HEK293 (cell line): ENCODE measurements at regions not wholly inside any gene's neighbourhood (a gene's known extent, or its start where the extent isn't known, plus 50 kb on each side); places are given as distances from the start of the nearest gene placed in this dataset.

Source experiments
- CTCF ChIA-PET: fragments of 350-600 bp; formaldehyde crosslinking; extraction: SDS; loops from one replicate; lab custom pipeline; 2021; ENCODE audit warnings: antibody characterized with exemption; lab: Yijun Ruan, JAX
- POLR2A ChIA-PET: fragments of 300-600 bp; formaldehyde crosslinking; extraction: SDS; loops from one replicate; lab custom pipeline; 2020; ENCODE audit warnings: antibody characterized with exemption, inconsistent platforms; lab: Yijun Ruan, JAX
- H3K27ac ChIP-seq: fragments of 200-500 bp; sonication (Bioruptor generic); 2 replicates; pipeline ENCODE4 v1.5.1; 2014; ENCODE audit warnings: low read depth, low read length, control low read depth, inconsistent platforms; ENCODE audit errors: extremely low read depth
- H3K36me3 ChIP-seq, 2 experiments: fragments of 200-500 bp in 1 of 2; sonication (Bioruptor generic) in 1 of 2; 1 replicate in 1 of 2; 2 replicates in 1 of 2; pipeline ENCODE4 v1.5.1; 2014 to 2017; ENCODE audit warnings: inconsistent platforms in 2 of 2, low read length in 2 of 2; ENCODE audit not compliant: control insufficient read depth in 2 of 2, insufficient read depth in 1 of 2
- H3K4me1 ChIP-seq: fragments of 200-500 bp; sonication (Bioruptor generic); 2 replicates; pipeline ENCODE4 v1.5.1; 2014; ENCODE audit warnings: mild to moderate bottlenecking, low read length, inconsistent platforms; ENCODE audit not compliant: control insufficient read depth, insufficient read depth
- H3K4me3 ChIP-seq: 2 replicates; pipeline ENCODE4 v1.5.1; 2011; ENCODE audit warnings: low read depth, mild to moderate bottlenecking, control low read depth, low read length, moderate library complexity
- H3K9me3 ChIP-seq: fragments of 200-500 bp; sonication (Bioruptor generic); 2 replicates; pipeline ENCODE4 v1.5.1; 2014; ENCODE audit warnings: low read depth, low read length, inconsistent platforms; ENCODE audit not compliant: control insufficient read depth, insufficient read depth
- CTCF ChIP-seq: fragments of 450-650 bp; formaldehyde crosslinking; IDR thresholded peaks from 2 replicates; pipeline ENCODE4 v1.5.1; 2016; ENCODE audit warnings: missing biosample characterization, missing genetic modification characterization
- MEIS1 ChIP-seq: sonication (generic); formaldehyde crosslinking; IDR thresholded peaks from 2 replicates; pipeline ENCODE4 v1.8.1; 2022; ENCODE audit warnings: missing genetic modification reagents, mild to moderate bottlenecking, borderline replicate concordance
- ZBTB26 ChIP-seq: fragments of 450-650 bp; formaldehyde crosslinking; optimal IDR thresholded peaks from 2 replicates; pipeline ENCODE3; 2016; ENCODE audit warnings: missing biosample characterization, mild to moderate bottlenecking, missing genetic modification characterization
- ZNF155 ChIP-seq: fragments of 450-650 bp; formaldehyde crosslinking; IDR thresholded peaks from 2 replicates; pipeline ENCODE4 v1.5.1; 2016; ENCODE audit warnings: missing biosample characterization, missing genetic modification characterization
- ZNF157 ChIP-seq: fragments of 450-650 bp; formaldehyde crosslinking; IDR thresholded peaks from 2 replicates; pipeline ENCODE4 v1.5.1; 2016; ENCODE audit warnings: missing biosample characterization, missing genetic modification characterization
- ZNF18 ChIP-seq: fragments of 450-650 bp; formaldehyde crosslinking; IDR thresholded peaks from 2 replicates; pipeline ENCODE4 v1.5.1; 2016; ENCODE audit warnings: missing biosample characterization, missing genetic modification characterization
- ZNF211 ChIP-seq: fragments of 450-650 bp; formaldehyde crosslinking; IDR thresholded peaks from 2 replicates; pipeline ENCODE4 v1.5.1; 2016; ENCODE audit warnings: low read depth, missing biosample characterization, missing genetic modification characterization
- ZNF221 ChIP-seq: fragments of 450-650 bp; formaldehyde crosslinking; IDR thresholded peaks from 2 replicates; pipeline ENCODE4 v1.5.1; 2017; ENCODE audit warnings: missing biosample characterization, missing genetic modification characterization, borderline replicate concordance
- ZNF239 ChIP-seq: fragments of 450-650 bp; formaldehyde crosslinking; IDR thresholded peaks from 2 replicates; pipeline ENCODE4 v1.5.1; 2016; ENCODE audit warnings: missing biosample characterization, missing genetic modification characterization
- ZNF324 ChIP-seq: fragments of 450-650 bp; formaldehyde crosslinking; IDR thresholded peaks from 2 replicates; pipeline ENCODE4 v1.5.1; 2016; ENCODE audit warnings: missing biosample characterization, missing genetic modification characterization
- ZNF350 ChIP-seq: fragments of 450-650 bp; formaldehyde crosslinking; IDR thresholded peaks from 2 replicates; pipeline ENCODE4 v1.5.0; 2017; ENCODE audit warnings: missing biosample characterization, mild to moderate bottlenecking, missing genetic modification characterization
- ZNF37A ChIP-seq: fragments of 450-650 bp; IDR thresholded peaks from 2 replicates; pipeline ENCODE4 v1.5.1; 2018; ENCODE audit warnings: missing biosample characterization, missing genetic modification characterization
- ZNF394 ChIP-seq: fragments of 450-650 bp; formaldehyde crosslinking; IDR thresholded peaks from 2 replicates; pipeline ENCODE4 v1.5.1; 2016; ENCODE audit warnings: missing biosample characterization, missing genetic modification characterization, mild to moderate bottlenecking, moderate library complexity, borderline replicate concordance
- ZNF404 ChIP-seq: fragments of 450-650 bp; formaldehyde crosslinking; IDR thresholded peaks from 2 replicates; pipeline ENCODE4 v1.5.1; 2017; ENCODE audit warnings: missing biosample characterization, missing genetic modification characterization
- ZNF416 ChIP-seq: fragments of 450-650 bp; formaldehyde crosslinking; IDR thresholded peaks from 2 replicates; pipeline ENCODE4 v1.5.1; 2016; ENCODE audit warnings: missing biosample characterization, missing genetic modification characterization
- ZNF561 ChIP-seq: fragments of 450-650 bp; IDR thresholded peaks from 2 replicates; pipeline ENCODE4 v1.5.1; 2018; ENCODE audit warnings: missing biosample characterization, missing genetic modification characterization, borderline replicate concordance
- ZNF571 ChIP-seq: fragments of 450-650 bp; formaldehyde crosslinking; IDR thresholded peaks from 2 replicates; pipeline ENCODE4 v1.5.0; 2017; ENCODE audit warnings: missing biosample characterization, missing genetic modification characterization
- ZNF624 ChIP-seq: fragments of 450-650 bp; formaldehyde crosslinking; IDR thresholded peaks from 2 replicates; pipeline ENCODE4 v1.5.1; 2017; ENCODE audit warnings: missing biosample characterization, missing genetic modification characterization
- ZNF639 ChIP-seq: fragments of 450-650 bp; formaldehyde crosslinking; IDR thresholded peaks from 2 replicates; pipeline ENCODE4 v1.5.1; 2016; ENCODE audit warnings: missing biosample characterization, missing genetic modification characterization
- ZNF747 ChIP-seq: fragments of 450-650 bp; formaldehyde crosslinking; IDR thresholded peaks from 2 replicates; pipeline ENCODE4 v1.5.1; 2016; ENCODE audit warnings: missing biosample characterization, missing genetic modification characterization
- ZSCAN4 ChIP-seq: fragments of 450-650 bp; formaldehyde crosslinking; IDR thresholded peaks from 2 replicates; pipeline ENCODE4 v1.5.1; 2017; ENCODE audit warnings: missing biosample characterization, missing genetic modification characterization

- Histone ChIP-seq H3K4me1 (no peaks in the 10 kb centered on the region; the same call in 1 of the 2 replicates), H3K4me3 (no peak overlapping the region), H3K9me3 (no peaks in the 10 kb centered on the region), H3K27ac (no peak overlapping the region), H3K36me3 (no peaks in the 10 kb centered on the region)
- POLR2A ChIA-PET, result no interaction called here
- CTCF ChIA-PET, result no interaction called here
- TF ChIP-seq ZNF18 (tag by site-specific recombination) (no peak), ZNF37A (tag by site-specific recombination) (no peak), ZNF624 (tag by site-specific recombination) (no peak), ZNF404 (tag by site-specific recombination) (no peak)
These were observed 64.3 kb upstream of the MAP4K3 start for GRCh38 chr2:39501412-39501811.

- no peaks in the 10 kb centered on the region; the same call in 1 of the 2 replicates for H3K4me1 ChIP-seq
- POLR2A ChIA-PET, result no interaction called here
- no peaks in the 10 kb centered on the region for H3K36me3 ChIP-seq
- no peak for TF ChIP-seq ZBTB26 (tag by site-specific recombination)
- no peak for TF ChIP-seq ZNF747
- TF ChIP-seq, all 188 proteins: peak for 0
- no peaks in the 10 kb centered on the region for H3K9me3 ChIP-seq
- H3K27ac ChIP-seq, result no peak overlapping the region
- no peak overlapping the region for H3K4me3 ChIP-seq
- CTCF ChIA-PET, result interaction anchor here (1.2 kb wide), 1 partner anchor 8 kb away, joined by 3 read pairs; no protein-coding TSS in a partner anchor
These were observed 66.2 kb upstream of the MAP4K3 start for GRCh38 chr2:39503277-39503676.

GRCh38 chr2:39504790-39505335, 67.8 kb upstream of the MAP4K3 start:
- no peaks in the 10 kb centered on the region for H3K9me3 ChIP-seq
- H3K4me1 ChIP-seq, result no peaks in the 10 kb centered on the region; the same call in 1 of the 2 replicates
- no peak overlapping the region for H3K27ac ChIP-seq

GRCh38 chr2:39506215-39506614, 69.1 kb upstream of the MAP4K3 start:
- ChIA-PET POLR2A (no interaction called here), CTCF (no interaction called here)
- no peaks in the 10 kb centered on the region for H3K36me3 ChIP-seq
- H3K4me1 ChIP-seq, result no peaks in the 10 kb centered on the region; the same call in 1 of the 2 replicates
- H3K9me3 ChIP-seq, result no peaks in the 10 kb centered on the region
- no peak overlapping the region for H3K27ac ChIP-seq
- no peak overlapping the region for H3K4me3 ChIP-seq
- no peak for TF ChIP-seq ZNF239 (tag by site-specific recombination)
- no peak for TF ChIP-seq ZNF211 (tag by site-specific recombination)
- TF ChIP-seq CTCF (tag by site-specific recombination), result no peak
- no peak for TF ChIP-seq ZNF394 (tag by site-specific recombination)
- TF ChIP-seq MEIS1, result no peak
- TF ChIP-seq ZNF155 (tag by site-specific recombination), result no peak
- TF ChIP-seq ZNF571 (tag by site-specific recombination), result no peak
- no peak for TF ChIP-seq ZNF416
- TF ChIP-seq ZSCAN4, result no peak
- TF ChIP-seq ZNF561 (tag by site-specific recombination), result no peak
- TF ChIP-seq ZNF324, result no peak

More at GRCh38 chr2:39504790-39505335, 67.8 kb upstream of the MAP4K3 start:
- CTCF ChIA-PET, result no interaction called here
- TF ChIP-seq ZNF221 (tag by site-specific recombination), result no peak
- TF ChIP-seq ZNF350 (tag by site-specific recombination), result no peak
- TF ChIP-seq ZNF157, result no peak
- TF ChIP-seq ZNF324, result no peak
- TF ChIP-seq ZNF639 (tag by site-specific recombination), result no peak
- TF ChIP-seq, all 188 proteins: peak for 0
- Histone ChIP-seq H3K36me3 (no peaks in the 10 kb centered on the region), H3K4me3 (no peak overlapping the region)
- POLR2A ChIA-PET, result no interaction called here
